Ishikawa (cell line): ENCODE measurements at regions not wholly inside any gene's neighbourhood (a gene's known extent, or its start where the extent isn't known, plus 50 kb on each side); places are given as distances from the start of the nearest gene placed in this dataset.

Experiments used
- CEBPB ChIP-seq: IDR thresholded peaks from 2 replicates; pipeline ENCODE4 v1.6.1; 2012
- CREB1 ChIP-seq: IDR thresholded peaks from 2 replicates; pipeline ENCODE4 v1.6.1; 2012; ENCODE audit warnings: low read depth
- EGR1 ChIP-seq: IDR thresholded peaks from 2 replicates; pipeline ENCODE4 v1.6.1; 2012
- EP300 ChIP-seq: IDR thresholded peaks from 2 replicates; pipeline ENCODE4 v1.6.1; 2012; ENCODE audit warnings: borderline replicate concordance
- FOXM1 ChIP-seq: IDR thresholded peaks from 2 replicates; pipeline ENCODE4 v1.6.1; 2012; ENCODE audit warnings: low read depth, borderline replicate concordance
- NFIC ChIP-seq: IDR thresholded peaks from 2 replicates; pipeline ENCODE4 v1.6.1; 2012
- RAD21 ChIP-seq: IDR thresholded peaks from 2 replicates; pipeline ENCODE4 v1.6.1; 2012; ENCODE audit warnings: low read depth
- REST ChIP-seq: IDR thresholded peaks from 2 replicates; pipeline ENCODE4 v1.6.1; 2012; ENCODE audit warnings: low read depth, mild to moderate bottlenecking
- TAF1 ChIP-seq: IDR thresholded peaks from 2 replicates; pipeline ENCODE4 v1.6.1; 2012; ENCODE audit warnings: low read depth, mild to moderate bottlenecking
- TEAD4 ChIP-seq: IDR thresholded peaks from 2 replicates; pipeline ENCODE4 v1.6.1; 2012
- YY1 ChIP-seq: IDR thresholded peaks from 2 replicates; pipeline ENCODE4 v1.6.1; 2012; ENCODE audit warnings: low read depth
- ZBTB7A ChIP-seq: IDR thresholded peaks from 2 replicates; pipeline ENCODE4 v1.6.1; 2012; ENCODE audit warnings: low read depth
- TF ChIP-seq, protein P1 (sequence below): IDR thresholded peaks from 2 replicates; pipeline ENCODE4 v1.6.1; 2012

DNA sequence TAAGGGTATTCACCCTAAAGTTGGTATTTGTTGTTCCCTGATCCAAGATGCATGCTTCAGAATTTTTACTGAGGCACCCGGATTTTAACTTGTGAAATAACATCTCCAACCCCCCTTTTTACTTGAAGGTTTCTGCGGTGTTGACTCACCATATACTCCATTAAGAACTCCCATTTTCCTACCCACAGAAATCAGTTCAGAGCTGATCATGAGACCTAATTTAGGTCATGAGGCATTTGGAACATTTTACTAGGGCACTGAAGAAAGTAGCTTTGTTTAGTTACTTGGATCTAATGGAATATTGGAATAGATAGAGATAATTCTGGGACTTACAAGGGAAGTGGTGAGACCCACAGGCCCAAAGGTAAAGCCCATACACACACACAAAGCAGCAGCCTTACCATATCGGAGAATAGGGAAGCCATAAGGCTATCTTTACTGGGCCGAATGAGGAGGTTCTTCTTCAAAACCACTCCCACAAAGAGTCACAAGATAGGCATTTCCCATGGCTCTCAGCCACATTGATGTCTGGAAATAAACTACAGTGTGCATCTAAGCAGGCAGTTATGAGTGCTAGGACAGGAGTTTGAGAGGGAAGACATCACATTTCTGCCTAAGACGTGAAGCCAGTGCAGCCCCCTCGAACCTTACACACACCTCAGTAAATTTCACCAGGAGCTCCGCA, 681.0 kb upstream of the LRRTM4 start:
- no peak for TF ChIP-seq NFIC
- TF ChIP-seq EP300 = no peak
- TF ChIP-seq, protein P1, sequence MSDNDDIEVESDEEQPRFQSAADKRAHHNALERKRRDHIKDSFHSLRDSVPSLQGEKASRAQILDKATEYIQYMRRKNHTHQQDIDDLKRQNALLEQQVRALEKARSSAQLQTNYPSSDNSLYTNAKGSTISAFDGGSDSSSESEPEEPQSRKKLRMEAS = no peak
- TF ChIP-seq RAD21 = no peak
- no peak for TF ChIP-seq YY1
- TF ChIP-seq CEBPB = no peak
- TF ChIP-seq TEAD4 = no peak
- TF ChIP-seq TAF1 = no peak
- TF ChIP-seq REST = no peak
- TF ChIP-seq FOXM1 = no peak
- TF ChIP-seq EGR1 = no peak
- TF ChIP-seq ZBTB7A = no peak
- TF ChIP-seq CREB1 = no peak
